HG03108 (cell line): ENCODE measurements at regions not wholly inside any gene's neighbourhood (a gene's known extent, or its start where the extent isn't known, plus 50 kb on each side); places are given as distances from the start of the nearest gene placed in this dataset.

Experiments
- ATAC-seq: cut with Tn5 transposase; IDR thresholded peaks from one replicate; pipeline ENCODE4 v1.9.1; 2021; ENCODE audit warnings: moderate library complexity; ENCODE audit not compliant: unreplicated experiment

DNA sequence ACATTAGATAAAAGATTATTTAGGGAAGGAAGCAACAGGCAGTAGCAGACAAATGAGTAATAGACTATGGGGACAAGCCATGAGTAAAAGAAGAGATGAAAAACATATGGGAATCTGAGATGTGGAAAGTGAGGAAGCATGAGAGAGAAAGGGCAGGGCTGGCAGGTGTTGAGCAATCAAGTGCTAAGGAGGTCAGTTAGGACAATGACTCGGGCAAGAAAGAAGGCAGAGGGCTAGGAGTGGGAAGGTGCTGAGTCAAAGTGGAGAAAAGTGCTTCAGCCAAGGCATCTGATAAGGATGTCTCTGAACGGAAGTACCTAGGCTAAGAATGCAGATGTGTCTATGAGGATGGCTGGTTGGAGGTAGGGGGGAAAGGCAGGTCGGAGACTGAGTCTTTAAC is 291.9 kb upstream of the HTR2A start:
- ATAC-seq, result no peak

DNA sequence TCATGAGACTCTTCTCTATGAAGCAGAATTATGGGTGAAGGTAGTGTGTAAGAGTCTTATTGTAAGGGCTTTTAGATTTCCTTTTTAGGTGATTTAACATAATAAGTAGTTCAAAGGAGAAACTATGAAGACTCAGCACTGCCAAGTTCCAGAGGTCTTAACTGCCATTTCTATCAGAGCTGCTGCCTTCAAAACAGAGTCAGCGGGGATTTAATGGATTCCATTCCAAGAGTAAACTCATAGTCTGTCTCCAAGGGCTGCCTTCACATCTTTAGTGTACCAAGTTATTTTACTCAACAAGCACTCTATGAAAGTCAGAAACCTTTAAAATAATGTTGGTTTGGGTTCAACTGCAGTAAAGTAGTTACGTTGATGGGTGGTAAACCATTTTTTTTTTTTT is 289.6 kb upstream of the HTR2A start:
- ATAC-seq, result no peak

DNA sequence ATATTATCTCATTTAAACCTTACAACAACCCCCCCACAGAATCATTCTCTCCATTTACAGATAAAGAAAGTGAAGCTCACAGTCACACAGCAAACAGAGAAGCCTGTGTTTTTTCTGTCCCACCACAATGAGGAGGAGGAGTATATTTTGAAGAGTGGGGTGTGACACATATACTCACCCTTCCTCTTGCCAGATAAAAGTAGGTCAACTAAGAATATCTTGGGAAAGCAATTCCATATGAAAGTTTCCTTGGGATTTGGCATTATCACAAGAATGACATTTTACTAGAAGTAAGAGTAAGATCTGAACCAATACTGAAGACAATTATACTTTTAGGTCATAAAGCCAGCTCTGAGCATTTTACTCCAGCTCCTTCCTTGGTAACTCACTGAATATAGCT is 287.5 kb upstream of the HTR2A start:
- no peak for ATAC-seq

DNA sequence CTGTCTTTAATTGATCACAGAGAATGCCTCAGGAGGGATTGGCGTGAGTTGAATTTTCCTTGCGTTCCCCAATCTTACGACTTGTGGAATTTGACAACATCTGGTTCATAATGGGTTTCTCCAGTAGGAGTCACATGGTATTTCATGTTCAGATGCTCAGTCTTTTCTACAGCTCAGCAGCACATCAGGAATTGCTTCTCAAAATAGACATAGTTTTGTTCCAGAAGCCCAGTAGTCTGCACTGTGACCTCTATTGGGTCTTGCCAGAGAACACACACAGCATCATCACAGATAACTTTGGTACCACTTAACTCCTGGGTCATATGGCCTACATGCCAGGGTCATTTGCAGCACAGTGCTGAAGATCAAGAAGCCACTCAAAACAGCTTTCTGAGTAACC is 282.5 kb upstream of the HTR2A start:
- ATAC-seq, result no peak

DNA sequence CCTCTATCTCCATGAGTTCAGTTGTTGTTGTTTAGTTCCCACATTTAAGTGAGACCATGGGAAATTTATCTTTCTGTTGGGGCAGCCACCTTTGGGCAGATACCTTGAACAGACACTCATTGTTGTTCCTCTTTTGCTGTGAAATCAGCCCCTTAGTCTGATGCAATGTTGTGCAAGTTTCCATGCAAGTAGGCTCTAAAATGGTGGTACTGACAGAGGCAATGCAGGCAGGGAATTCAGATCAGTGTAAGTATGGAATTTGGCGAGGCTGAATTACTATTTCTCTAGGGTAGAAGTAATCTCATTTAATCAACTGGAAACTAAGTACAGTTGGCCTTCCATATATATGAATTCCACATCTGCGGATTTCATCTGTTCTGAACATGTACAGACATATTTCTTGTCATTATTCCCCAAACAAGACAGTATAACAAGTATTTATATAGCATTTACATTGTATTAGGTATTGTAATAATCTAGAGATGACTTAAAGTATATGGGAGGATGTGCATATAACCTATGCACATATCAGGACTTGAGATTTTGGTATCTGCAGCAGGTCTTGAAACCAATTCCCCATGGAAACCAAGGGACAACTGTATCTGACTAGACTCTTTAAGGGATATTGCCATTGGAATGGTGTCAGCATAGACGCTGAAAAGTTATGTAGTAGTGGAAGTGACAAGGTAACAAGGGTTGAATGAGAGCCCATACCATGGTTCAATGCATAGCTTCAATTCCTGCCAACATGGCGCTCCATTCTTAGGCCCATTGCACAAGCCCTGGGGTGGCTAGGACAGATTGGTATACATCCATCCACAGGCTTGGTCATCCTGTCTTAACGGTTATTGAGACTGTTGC is 281.5 kb upstream of the HTR2A start:
- ATAC-seq, result no peak

DNA sequence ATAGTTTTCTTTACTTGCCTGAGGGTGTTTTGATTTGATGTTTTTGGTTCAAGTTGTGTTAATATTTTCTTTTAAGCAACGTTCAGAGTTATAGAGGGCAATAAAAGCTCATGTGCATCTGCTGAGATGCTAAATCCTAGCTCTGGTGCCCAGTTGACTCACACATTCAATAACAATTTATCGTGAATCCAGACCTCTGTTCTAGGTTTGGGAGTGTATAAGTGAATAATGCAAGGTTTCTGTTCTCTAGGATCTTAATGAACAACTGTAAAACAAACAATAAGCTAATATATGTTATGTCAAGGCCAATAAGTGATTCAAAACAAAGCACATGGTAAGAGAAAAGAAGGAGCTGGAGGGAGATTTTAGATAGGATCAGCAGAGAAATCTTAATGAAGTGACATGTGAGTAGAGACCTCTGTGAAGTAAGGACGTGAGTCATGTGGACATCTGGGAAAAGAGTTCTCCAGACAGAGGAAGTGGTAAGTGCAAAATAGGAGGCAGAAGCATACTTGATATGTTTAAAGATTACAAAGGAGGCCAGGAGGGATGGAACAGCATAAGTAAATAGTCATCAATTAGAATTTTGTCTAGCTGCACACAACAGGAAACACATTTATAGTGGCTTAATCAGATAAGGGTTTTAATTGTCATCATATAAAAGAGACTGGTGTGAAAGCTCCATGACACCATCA is 278.5 kb upstream of the HTR2A start:
- ATAC-seq, result no peak

DNA sequence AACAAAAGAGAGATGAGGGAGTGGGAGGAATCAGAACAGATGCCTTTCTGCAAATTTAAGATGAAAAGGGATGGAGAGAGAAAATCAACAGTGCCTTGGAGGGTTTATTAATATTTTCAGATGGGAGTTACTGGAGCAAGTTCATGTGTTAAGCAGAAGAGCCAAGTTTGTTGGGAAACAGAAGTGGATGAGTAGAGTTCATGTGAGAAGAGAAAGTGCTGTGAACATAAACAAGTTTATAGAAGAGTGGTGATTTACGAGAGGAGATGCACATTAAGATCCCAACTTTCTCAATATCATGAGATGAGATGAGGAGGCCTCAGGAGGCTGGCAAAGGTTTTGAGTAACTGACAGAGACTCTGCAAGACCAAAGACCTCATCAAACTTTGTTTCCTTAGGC is 274.1 kb upstream of the HTR2A start:
- no peak for ATAC-seq

DNA sequence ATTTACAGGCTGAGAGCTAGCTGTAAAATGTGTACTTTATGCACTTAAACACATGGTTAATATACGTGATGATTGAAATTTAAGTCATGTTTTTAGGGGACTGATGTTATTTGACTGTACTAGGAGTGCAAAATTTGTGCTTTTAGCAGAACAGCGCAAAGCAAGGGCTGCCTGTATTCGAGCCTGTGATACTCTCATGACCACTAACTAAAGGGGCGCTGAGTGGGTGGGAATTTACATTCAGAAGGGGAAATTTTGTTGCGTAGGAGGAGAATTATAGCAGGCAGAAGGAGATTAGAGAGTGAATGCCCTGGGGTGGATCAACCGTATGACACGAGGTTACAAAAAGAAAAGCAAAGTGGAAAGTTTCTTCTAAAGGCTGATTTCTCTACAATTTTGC is 271.8 kb upstream of the HTR2A start:
- ATAC-seq, result no peak

DNA sequence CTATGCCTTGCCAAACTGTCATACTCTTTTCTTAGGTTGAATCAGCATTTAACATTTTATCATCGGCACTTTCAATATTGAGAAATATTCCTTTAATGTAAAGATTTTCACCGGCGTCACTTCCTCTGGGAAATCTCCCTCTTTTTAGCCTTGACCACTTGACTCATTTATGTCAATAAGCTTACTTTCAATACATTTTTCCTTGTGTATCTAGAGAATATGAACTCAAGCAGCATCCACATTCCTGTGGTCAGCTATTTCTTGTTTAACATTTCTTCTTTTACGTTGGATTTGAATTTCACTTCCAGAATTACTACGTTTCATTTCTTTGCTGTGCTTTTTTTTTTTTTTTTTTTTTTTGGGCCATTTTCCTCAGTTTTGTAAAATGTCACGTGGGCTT is 271.2 kb upstream of the HTR2A start:
- ATAC-seq, result no peak

DNA sequence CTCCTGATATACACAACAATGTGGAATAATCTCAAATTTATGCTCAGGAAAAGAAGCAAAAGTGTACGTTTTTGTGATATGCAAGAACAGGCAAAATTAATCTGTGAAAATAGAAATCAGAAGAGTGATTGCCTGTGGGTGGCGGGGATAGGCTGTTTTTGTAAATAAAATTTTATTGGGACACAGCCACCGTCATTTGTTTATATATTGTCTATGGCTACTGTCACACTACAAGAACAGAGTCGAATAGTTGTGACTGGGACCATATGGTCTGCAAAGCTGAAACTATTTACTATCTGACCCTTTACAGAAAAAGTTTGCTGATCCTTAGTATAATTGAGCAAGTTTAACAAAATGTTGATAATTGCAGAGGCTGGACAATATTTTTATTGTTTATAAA is 269.5 kb upstream of the HTR2A start:
- ATAC-seq, result no peak

DNA sequence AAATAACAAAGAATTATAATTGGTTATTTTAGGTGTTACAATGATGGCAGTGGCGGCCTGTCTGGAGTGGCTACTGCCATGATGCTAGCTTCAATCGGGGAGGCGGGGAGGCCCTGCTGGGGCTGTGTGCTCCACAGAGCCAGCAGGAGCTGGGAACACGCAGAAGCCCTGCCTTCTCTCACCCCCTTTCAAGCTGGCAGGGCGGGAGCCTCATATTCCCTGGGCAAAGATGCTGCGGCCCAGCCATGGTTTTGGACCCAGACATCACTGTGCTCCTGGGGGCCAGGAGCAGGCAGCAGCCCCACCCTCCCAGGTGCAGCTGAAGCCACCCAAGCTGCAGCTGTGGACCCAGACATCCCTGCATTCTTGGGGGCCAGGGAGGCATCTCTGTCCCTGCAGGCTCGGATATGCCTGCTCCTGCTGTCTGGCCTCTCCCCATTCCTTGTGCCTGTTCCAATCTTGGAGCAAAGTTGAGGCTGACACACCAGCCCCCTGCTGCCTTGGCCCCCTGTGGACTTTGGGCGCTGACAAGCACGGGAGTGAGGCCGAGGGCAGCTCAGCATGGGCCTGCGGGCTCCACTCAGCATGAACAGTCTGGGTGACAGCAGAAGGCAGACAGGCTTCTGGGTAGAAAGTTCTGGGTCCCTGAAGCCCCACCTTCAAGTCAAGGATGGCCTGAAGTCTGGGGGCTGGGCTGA is 263.1 kb upstream of the HTR2A start:
- ATAC-seq, result no peak

DNA sequence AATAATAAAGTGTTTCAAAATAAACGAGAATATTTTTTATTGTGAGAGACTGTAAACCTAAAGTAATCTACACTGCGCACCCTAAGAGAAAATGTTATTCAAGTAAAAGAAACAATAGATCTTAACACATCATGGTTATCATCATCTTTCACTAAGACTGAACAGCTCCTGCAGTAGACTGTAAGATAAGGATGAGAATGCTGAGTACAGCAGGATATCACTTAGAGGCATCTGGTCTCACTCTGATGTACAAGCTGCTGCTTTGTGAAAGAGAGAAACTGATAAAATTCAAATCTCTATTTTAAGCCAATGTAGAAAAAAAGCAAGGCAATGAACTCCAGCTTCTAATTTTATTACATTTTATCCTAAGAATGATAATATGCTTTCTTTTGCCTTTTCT is 261.7 kb upstream of the HTR2A start:
- ATAC-seq, result no peak

DNA sequence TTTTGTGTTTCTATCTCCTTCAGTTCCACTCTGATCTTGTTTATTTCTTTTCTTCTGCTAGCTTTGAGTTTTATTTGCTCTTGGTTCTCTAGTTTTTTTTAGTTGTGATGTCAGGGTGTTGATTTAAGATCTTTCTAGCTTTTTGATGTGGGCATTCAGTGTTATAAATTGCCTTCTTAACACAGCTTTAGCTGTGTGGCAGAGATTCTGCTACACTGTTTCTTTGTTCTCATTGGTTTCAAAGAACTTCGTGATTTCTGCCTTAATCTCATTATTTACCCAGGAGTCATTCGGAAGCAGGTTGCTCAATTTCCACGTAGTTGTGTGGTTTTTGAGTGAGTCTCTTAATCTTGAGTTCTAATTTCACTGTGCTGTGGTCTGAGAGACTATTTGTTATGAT is 251.7 kb upstream of the HTR2A start:
- no peak for ATAC-seq

DNA sequence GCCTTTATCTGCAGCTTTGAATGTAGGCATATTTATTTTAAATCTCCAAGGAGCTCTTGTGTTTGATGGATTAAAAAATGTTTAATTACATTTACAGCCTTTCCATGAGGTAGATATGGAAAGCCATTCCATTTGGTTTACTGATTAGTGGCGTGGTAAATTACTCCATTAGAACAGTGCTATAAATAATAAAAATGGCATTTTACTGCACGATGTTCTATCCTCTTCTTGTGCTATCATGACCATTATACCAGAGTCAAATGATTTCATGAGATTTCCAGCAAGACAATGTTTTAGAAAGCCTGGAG is 250.9 kb upstream of the HTR2A start:
- no peak for ATAC-seq

DNA sequence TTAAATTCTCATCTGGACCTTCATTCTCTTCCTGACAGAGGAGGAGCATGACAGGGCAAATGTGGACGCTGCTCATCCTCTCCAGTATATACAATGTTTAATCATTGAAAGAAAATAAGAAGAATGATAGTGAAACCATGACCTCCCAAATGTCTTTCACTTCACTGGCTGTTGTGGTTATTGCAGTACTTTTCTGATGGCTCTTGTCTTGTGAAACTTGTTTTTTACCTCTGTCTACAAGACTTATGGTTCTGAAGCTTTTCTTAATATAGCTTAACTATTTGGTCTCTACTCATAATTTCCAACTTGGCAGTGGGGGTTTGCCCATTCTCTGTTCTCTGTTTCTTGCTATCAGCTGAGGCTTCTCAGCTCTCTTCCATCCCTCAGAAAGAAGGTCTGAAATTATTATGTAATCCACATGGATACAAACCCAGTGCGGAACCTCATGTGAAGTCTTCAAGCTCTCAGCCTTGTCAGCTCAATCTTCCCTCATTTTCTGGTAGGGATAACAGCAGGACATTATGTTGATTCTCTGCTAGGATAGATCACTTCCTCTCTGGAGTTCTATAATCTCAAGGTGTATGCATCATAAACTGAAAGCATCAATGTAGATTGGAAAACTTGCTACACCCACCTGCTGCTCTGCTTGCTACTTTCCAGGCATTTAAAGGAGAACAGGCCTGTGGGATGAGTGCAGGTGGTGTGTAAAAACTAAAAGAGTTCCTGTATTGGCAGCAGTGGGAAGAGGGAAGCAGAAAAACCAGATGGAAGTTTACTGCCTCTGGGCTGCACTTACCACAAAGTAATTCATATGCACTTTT is 250.3 kb upstream of the HTR2A start:
- ATAC-seq, result peak; percentile 98

DNA sequence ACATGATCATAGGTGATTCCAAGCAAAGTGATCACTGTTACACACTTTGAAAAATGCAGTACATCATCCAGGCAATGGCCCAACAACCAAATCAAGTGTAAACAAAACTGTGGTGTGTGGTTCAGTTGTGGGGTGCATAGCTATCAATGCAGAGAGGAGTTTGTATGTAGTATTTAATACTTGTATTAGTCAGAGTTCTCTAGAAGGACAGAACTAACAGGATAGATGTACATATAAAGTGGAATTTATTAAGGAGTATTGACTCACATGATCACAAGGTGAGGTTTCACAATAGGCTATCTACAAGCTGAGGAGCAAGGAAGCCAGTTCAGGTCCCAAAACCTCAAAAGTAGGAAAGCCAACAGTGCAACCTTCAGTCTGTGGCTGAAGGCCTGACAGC is 249.3 kb upstream of the HTR2A start:
- no peak for ATAC-seq

DNA sequence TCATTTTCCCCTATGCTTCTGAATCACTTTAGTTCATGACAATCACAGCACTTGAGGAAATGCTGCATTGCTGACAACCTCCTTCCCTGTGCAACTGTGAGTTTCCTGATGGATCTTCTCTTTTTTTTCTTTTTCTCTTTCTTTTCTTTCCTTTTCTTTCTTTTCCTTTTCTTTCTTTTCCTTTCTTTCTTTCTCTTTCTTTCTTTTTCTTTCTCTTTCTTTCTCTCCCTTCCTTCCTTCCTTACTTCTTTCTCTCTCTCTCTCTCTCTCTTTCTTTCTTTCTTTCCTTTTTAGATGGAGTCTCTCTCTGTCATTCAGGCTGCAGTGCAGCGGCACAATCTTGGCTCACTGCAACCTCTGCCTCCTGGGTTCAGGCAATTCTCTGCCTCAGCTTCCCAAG is 247.9 kb upstream of the HTR2A start:
- no peak for ATAC-seq

DNA sequence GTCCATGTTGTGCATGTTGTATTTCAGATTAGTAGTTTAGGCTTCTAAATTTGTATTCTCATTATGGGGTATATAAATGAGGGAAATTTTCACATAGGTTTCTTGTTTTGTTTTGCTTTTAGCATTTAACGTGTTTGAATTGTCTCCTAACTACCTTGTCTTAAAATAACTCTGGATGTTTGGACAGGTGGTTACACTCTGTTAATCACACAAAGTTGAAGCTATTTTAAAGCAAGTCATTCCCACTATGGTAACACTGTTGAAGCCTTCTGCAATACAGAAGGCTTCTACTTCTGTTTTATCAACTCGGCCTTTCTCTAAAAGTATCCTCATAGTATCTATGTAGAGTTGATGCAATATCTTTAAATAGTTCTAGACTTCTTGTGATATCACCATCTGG is 245.3 kb upstream of the HTR2A start:
- no peak for ATAC-seq

DNA sequence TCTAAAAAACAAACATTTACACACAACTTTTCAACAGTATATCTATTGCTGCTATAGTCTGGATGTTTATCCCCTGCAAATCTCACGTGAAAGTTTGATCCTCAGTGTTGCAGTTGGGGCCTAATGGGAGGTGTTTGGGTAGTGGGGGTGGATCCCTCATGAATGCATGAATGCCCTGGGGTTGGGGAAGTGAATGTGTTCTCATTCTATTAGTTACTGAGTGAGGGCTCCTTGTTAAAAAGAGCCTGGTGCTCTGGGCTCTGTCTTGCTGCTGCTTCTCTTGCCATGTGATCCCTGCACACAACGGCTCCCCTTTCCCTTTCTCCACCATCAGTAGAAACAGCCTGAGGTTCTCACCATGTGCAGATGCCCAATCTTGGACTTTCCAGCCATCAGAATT is 242.7 kb upstream of the HTR2A start:
- no peak for ATAC-seq

DNA sequence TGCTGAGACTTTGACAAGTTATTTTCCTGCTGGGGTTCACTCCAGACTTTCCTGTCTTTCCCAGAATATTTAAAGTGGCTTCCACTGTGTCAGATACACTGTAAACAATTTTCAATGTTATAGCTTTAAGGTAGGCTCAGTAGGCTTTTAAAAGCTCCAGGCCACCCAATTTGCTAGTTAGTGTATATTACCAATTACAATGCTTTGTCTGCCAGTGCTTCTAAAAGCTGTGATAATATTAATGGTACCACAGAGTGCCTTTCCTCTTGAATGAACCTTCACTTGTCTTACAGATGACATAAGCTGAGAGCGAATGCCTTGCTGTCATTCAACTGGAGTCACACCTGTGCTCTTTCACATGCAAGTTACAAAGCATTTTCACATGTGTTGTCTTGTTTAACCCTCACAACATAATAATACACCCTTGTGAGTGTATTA is 239.7 kb upstream of the HTR2A start:
- ATAC-seq, result no peak

DNA sequence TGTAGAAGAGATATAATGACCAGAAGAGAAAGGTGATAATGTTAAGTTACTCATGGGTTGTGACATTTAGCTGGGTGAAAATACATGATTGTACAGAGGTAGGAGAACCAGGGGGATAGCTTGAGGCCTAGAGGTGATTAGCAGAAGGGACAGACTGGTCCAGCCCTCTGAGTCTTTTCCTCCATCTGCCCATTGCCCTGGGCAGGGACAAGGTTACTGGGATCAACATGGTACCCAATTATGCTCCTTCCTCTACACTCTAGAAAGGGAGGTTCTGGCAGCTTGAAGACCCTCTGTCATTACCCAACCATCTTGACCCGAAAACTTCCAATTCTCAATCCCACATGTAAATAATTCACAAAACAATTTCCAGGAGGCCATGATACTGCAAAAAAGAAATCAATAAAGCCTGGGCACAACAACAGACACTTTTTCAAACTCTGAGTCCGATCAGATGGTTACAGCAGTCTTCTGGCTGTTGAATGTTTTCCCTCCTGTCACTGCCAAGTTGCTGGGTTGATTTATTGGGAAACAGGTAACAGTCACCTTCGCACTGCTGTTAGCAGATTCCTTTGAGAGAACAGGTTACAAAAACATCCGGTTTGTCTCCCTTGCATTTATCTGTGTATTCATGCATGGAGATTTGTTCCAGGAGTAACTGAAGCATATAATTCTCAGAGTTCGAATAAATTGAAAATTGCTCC is 239.1 kb upstream of the HTR2A start:
- ATAC-seq, result no peak
